ENCODE measurements at regions not wholly inside any gene's neighbourhood (a gene's known extent, or its start where the extent isn't known, plus 50 kb on each side); places are given as distances from the start of the nearest gene placed in this dataset.

- Histone ChIP-seq H3K27ac (ENCODE audit: low read length) (peak overlapping the region; percentile 53), H3K9me3 (ENCODE audit: control insufficient read depth in 2 of 2, low read length in 2 of 2) (no peaks in the 10 kb centered on the region), H3K27me3 (ENCODE audit: control insufficient read depth in 1 of 2, insufficient read depth in 2 of 2, low read length in 2 of 2) (no peaks in the 10 kb centered on the region), H3K36me3 (ENCODE audit: control insufficient read depth in 2 of 2, insufficient read depth in 2 of 2, low read length in 2 of 2) (no peaks in the 10 kb centered on the region), H3K4me3 (ENCODE audit: low read length in 2 of 2) (peak overlapping the region in 1 of 2 donors; percentile 15), H3K4me1 (ENCODE audit: control insufficient read depth, insufficient read depth, low read length) (peaks cover 7% of the 10 kb centered on the region), H3K9ac (ENCODE audit: low read length in 2 of 2) (no peak overlapping the region)
Observed at GRCh38 chr12:19710811-19711793, 271.8 kb downstream of the AEBP2 start.

GRCh38 chr12:19712041-19712440, 272.7 kb downstream of the AEBP2 start:
- peaks cover 7% of the 10 kb centered on the region for H3K4me1 ChIP-seq (ENCODE audit: control insufficient read depth, insufficient read depth, low read length)
- H3K36me3 ChIP-seq (ENCODE audit: control insufficient read depth in 2 of 2, insufficient read depth in 2 of 2, low read length in 2 of 2), result no peaks in the 10 kb centered on the region
- no peaks in the 10 kb centered on the region for H3K27me3 ChIP-seq (ENCODE audit: control insufficient read depth in 1 of 2, insufficient read depth in 2 of 2, low read length in 2 of 2)
- H3K27ac ChIP-seq (ENCODE audit: low read length), result peak overlapping the region; percentile 53
- no peaks in the 10 kb centered on the region for H3K9me3 ChIP-seq (ENCODE audit: control insufficient read depth in 2 of 2, low read length in 2 of 2)
- no peak overlapping the region for H3K4me3 ChIP-seq (ENCODE audit: low read length in 2 of 2)
- H3K9ac ChIP-seq (ENCODE audit: low read length in 2 of 2), result no peak overlapping the region

DNA sequence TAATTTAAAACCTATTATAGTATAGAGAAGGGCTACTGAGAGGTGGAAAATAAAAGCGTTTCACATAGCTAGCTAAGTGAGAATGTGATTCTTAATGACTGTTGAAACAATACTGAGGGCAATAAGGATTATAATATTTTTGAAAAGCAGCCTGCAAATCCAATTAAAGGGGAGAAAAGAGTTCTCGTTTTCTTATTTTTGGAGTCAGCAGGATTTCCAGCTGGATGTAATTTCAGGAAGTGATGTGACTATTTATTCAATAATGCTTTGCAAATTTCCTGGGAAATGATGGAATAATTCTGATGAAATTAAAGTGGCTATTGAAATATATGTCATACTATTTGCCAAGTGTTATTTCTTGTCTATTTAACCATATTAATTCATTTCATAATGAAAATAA, 279.1 kb downstream of the AEBP2 start:
- H3K27ac ChIP-seq (ENCODE audit: low read length), result no peak overlapping the region
- no peaks in the 10 kb centered on the region for H3K4me1 ChIP-seq (ENCODE audit: control insufficient read depth, insufficient read depth, low read length)
- H3K9ac ChIP-seq (ENCODE audit: low read length in 2 of 2), result no peak overlapping the region
- no peak overlapping the region for H3K4me3 ChIP-seq (ENCODE audit: low read length in 2 of 2)
- no peaks in the 10 kb centered on the region for H3K27me3 ChIP-seq (ENCODE audit: control insufficient read depth in 1 of 2, insufficient read depth in 2 of 2, low read length in 2 of 2)
- no peaks in the 10 kb centered on the region for H3K9me3 ChIP-seq (ENCODE audit: control insufficient read depth in 2 of 2, low read length in 2 of 2)
- H3K36me3 ChIP-seq (ENCODE audit: control insufficient read depth in 2 of 2, insufficient read depth in 2 of 2, low read length in 2 of 2), result no peaks in the 10 kb centered on the region

- H3K27ac ChIP-seq (ENCODE audit: low read length), result no peak overlapping the region
- H3K27me3 ChIP-seq (ENCODE audit: control insufficient read depth in 1 of 2, insufficient read depth in 2 of 2, low read length in 2 of 2), result no peaks in the 10 kb centered on the region
- no peaks in the 10 kb centered on the region for H3K4me1 ChIP-seq (ENCODE audit: control insufficient read depth, insufficient read depth, low read length)
- H3K9me3 ChIP-seq (ENCODE audit: control insufficient read depth in 2 of 2, low read length in 2 of 2), result no peaks in the 10 kb centered on the region
- H3K9ac ChIP-seq (ENCODE audit: low read length in 2 of 2), result no peak overlapping the region
- H3K36me3 ChIP-seq (ENCODE audit: control insufficient read depth in 2 of 2, insufficient read depth in 2 of 2, low read length in 2 of 2), result no peaks in the 10 kb centered on the region
- H3K4me3 ChIP-seq (ENCODE audit: low read length in 2 of 2), result no peak overlapping the region
Observed at GRCh38 chr12:19719672-19720071, 280.4 kb downstream of the AEBP2 start.

- no peaks in the 10 kb centered on the region for H3K4me1 ChIP-seq (ENCODE audit: control insufficient read depth, insufficient read depth, low read length)
- H3K27ac ChIP-seq (ENCODE audit: low read length), result no peak overlapping the region
- H3K9ac ChIP-seq (ENCODE audit: low read length in 2 of 2), result no peak overlapping the region
- no peaks in the 10 kb centered on the region for H3K27me3 ChIP-seq (ENCODE audit: control insufficient read depth in 1 of 2, insufficient read depth in 2 of 2, low read length in 2 of 2)
- no peak overlapping the region for H3K4me3 ChIP-seq (ENCODE audit: low read length in 2 of 2)
- no peaks in the 10 kb centered on the region for H3K36me3 ChIP-seq (ENCODE audit: control insufficient read depth in 2 of 2, insufficient read depth in 2 of 2, low read length in 2 of 2)
- no peaks in the 10 kb centered on the region for H3K9me3 ChIP-seq (ENCODE audit: control insufficient read depth in 2 of 2, low read length in 2 of 2)
Observed at GRCh38 chr12:19726122-19726521, 286.8 kb downstream of the AEBP2 start.

- H3K4me3 ChIP-seq (ENCODE audit: low read length in 2 of 2), result no peak overlapping the region
- H3K9ac ChIP-seq (ENCODE audit: low read length in 2 of 2), result no peak overlapping the region
- H3K9me3 ChIP-seq (ENCODE audit: control insufficient read depth in 2 of 2, low read length in 2 of 2), result no peaks in the 10 kb centered on the region
- no peaks in the 10 kb centered on the region for H3K4me1 ChIP-seq (ENCODE audit: control insufficient read depth, insufficient read depth, low read length)
- H3K27ac ChIP-seq (ENCODE audit: low read length), result no peak overlapping the region
- no peaks in the 10 kb centered on the region for H3K36me3 ChIP-seq (ENCODE audit: control insufficient read depth in 2 of 2, insufficient read depth in 2 of 2, low read length in 2 of 2)
- H3K27me3 ChIP-seq (ENCODE audit: control insufficient read depth in 1 of 2, insufficient read depth in 2 of 2, low read length in 2 of 2), result no peaks in the 10 kb centered on the region
Observed at GRCh38 chr12:19726592-19726991, 287.3 kb downstream of the AEBP2 start.

DNA sequence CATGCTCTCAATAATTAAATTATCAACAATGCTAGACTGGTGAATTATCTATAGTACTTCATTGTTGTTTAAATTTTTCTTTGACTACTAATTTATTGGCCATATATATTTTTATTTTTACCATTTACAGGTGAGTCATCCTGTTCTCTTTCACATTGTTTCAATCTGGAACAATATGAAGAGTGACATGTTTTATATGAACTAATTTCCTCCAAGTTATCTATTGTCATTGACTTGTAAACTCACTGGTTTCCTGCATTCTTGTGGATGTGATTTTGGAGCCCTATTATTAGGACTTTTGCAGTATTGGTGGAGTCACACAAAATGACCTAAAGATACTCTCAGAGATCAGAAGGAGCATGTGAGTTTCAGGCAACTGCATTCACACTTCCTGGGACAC, 297.7 kb downstream of the AEBP2 start:
- no peaks in the 10 kb centered on the region for H3K4me1 ChIP-seq (ENCODE audit: control insufficient read depth, insufficient read depth, low read length)
- no peaks in the 10 kb centered on the region for H3K36me3 ChIP-seq (ENCODE audit: control insufficient read depth in 2 of 2, insufficient read depth in 2 of 2, low read length in 2 of 2)
- no peak overlapping the region for H3K9ac ChIP-seq (ENCODE audit: low read length in 2 of 2)
- H3K27ac ChIP-seq (ENCODE audit: low read length), result no peak overlapping the region
- no peaks in the 10 kb centered on the region for H3K9me3 ChIP-seq (ENCODE audit: control insufficient read depth in 2 of 2, low read length in 2 of 2)
- H3K4me3 ChIP-seq (ENCODE audit: low read length in 2 of 2), result no peak overlapping the region
- no peaks in the 10 kb centered on the region for H3K27me3 ChIP-seq (ENCODE audit: control insufficient read depth in 1 of 2, insufficient read depth in 2 of 2, low read length in 2 of 2)

GRCh38 chr12:19739195-19739776, 300.0 kb downstream of the AEBP2 start:
- Histone ChIP-seq H3K4me3 (ENCODE audit: low read length in 2 of 2) (no peak overlapping the region), H3K27me3 (ENCODE audit: control insufficient read depth in 1 of 2, insufficient read depth in 2 of 2, low read length in 2 of 2) (no peaks in the 10 kb centered on the region), H3K9me3 (ENCODE audit: control insufficient read depth in 2 of 2, low read length in 2 of 2) (no peaks in the 10 kb centered on the region), H3K9ac (ENCODE audit: low read length in 2 of 2) (no peak overlapping the region), H3K4me1 (ENCODE audit: control insufficient read depth, insufficient read depth, low read length) (no peaks in the 10 kb centered on the region), H3K36me3 (ENCODE audit: control insufficient read depth in 2 of 2, insufficient read depth in 2 of 2, low read length in 2 of 2) (no peaks in the 10 kb centered on the region), H3K27ac (ENCODE audit: low read length) (no peak overlapping the region)

DNA sequence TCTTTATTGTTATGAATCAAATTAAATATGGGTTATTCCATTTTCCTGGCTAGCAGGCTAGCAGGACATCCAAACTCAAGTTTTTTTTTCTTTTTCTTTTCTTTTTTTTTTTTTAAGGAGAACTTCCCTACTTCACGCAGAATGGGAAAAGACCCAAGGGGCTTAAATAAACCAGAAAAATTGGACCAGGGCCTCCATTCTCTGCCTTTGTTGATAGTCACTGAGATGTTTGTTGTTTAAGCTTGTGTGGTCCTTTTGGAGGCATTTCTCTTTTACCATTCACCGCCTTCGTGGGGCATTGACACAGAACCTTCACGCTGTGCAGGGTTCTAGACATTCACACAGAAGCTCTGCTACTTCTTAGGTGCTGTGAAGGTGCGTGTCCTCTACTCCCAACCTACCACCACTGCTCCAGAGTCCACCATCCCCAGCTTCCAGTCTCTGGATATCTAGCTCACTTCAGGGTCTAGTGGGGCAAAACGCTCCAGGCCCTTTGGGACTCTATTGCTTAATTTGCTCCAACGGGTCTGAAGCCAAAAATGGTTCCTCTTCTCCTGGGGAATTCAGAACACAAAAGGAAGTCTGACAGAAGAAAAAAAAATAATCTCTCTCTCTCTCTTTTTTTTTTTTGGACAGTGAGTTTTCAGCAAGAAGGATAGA, 301.3 kb downstream of the AEBP2 start:
- peak overlapping the region; percentile 1 for H3K27ac ChIP-seq (ENCODE audit: low read length)

DNA sequence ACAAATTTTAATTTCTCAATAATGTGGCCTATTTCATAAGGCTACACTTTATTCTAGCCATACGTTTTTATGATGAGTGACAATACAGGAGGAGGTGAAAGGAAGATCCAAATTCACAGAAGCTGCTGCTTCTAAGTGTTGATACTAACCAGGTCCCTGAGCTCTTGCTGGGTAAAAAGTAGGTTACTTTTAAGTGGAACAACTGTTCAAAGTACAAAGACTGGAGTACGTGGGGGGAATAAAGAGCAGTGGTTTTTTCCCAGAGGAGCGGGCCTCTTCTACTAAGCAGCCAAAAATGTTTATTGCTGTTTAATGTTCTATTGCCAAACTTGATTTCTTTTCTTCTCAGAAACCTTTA, 301.8 kb downstream of the AEBP2 start:
- no peaks in the 10 kb centered on the region for H3K9me3 ChIP-seq (ENCODE audit: control insufficient read depth in 2 of 2, low read length in 2 of 2)
- no peaks in the 10 kb centered on the region for H3K36me3 ChIP-seq (ENCODE audit: control insufficient read depth in 2 of 2, insufficient read depth in 2 of 2, low read length in 2 of 2)
- H3K4me3 ChIP-seq (ENCODE audit: low read length in 2 of 2), result no peak overlapping the region
- no peaks in the 10 kb centered on the region for H3K27me3 ChIP-seq (ENCODE audit: control insufficient read depth in 1 of 2, insufficient read depth in 2 of 2, low read length in 2 of 2)
- H3K4me1 ChIP-seq (ENCODE audit: control insufficient read depth, insufficient read depth, low read length), result no peaks in the 10 kb centered on the region
- peak overlapping the region; percentile 1 for H3K27ac ChIP-seq (ENCODE audit: low read length)
- H3K9ac ChIP-seq (ENCODE audit: low read length in 2 of 2), result no peak overlapping the region

More for the DNA sequence above, 301.3 kb downstream of the AEBP2 start:
- no peaks in the 10 kb centered on the region for H3K27me3 ChIP-seq (ENCODE audit: control insufficient read depth in 1 of 2, insufficient read depth in 2 of 2, low read length in 2 of 2)
- no peaks in the 10 kb centered on the region for H3K4me1 ChIP-seq (ENCODE audit: control insufficient read depth, insufficient read depth, low read length)
- H3K9me3 ChIP-seq (ENCODE audit: control insufficient read depth in 2 of 2, low read length in 2 of 2), result no peaks in the 10 kb centered on the region
- no peak overlapping the region for H3K4me3 ChIP-seq (ENCODE audit: low read length in 2 of 2)
- no peak overlapping the region for H3K9ac ChIP-seq (ENCODE audit: low read length in 2 of 2)
- H3K36me3 ChIP-seq (ENCODE audit: control insufficient read depth in 2 of 2, insufficient read depth in 2 of 2, low read length in 2 of 2), result no peaks in the 10 kb centered on the region
